Colon (tissue), 2 donors: ENCODE measurements at regions not wholly inside any gene's neighbourhood (a gene's known extent, or its start where the extent isn't known, plus 50 kb on each side); places are given as distances from the start of the nearest gene placed in this dataset.

Source experiments
- FAIRE-seq: peaks from 2 replicates; lab custom pipeline; 2012; peaks lifted over from hg19 to GRCh38; lab: Jason Lieb, UNC
- donor health status: control.
- donor health status: control.

- no peak for FAIRE-seq
These were observed 147.7 kb upstream of the RPS6KA2 start for GRCh38 chr6:166774770-166775169.

DNA sequence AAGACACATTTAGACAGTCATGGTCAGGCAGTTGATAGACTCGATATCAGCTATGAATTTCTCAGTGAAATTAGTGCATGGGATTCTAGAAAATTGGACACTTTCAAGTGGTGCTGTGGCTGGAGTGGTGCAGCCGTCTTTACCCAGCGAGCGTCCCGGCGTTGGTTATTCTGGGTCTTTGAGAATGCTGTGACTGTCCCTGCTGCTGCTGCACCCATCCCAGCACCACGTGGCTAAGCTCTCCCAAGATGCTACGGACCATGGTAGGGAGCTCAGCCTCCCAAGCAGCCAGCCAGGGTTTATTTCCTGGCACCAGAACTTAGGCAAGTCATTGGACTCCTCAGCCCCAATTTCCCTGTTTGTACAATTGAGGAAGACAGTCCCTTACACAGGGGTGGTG lies 147.2 kb upstream of the RPS6KA2 start:
- FAIRE-seq = no peak

DNA sequence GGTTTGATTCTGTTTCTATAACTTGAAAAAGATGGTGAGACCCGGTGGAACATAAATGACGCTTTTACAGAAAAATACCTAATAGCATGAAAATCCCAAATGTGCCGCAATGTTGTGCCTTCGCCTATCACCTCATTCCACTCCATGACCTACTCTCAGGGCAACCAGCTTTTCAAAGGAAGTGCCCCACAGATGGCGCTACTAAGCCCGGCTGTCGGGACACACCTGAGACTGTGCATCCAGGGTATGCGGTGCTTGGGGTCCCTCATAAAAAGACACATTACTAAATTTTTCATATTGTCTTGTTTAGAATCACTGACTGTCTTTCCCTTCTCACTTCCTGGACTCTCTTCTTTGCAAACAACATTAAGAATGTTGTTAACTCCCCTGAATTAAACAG lies 145.5 kb upstream of the RPS6KA2 start:
- no peak for FAIRE-seq

- no peak for FAIRE-seq
These were observed 144.7 kb upstream of the RPS6KA2 start for GRCh38 chr6:166771701-166772100.

DNA sequence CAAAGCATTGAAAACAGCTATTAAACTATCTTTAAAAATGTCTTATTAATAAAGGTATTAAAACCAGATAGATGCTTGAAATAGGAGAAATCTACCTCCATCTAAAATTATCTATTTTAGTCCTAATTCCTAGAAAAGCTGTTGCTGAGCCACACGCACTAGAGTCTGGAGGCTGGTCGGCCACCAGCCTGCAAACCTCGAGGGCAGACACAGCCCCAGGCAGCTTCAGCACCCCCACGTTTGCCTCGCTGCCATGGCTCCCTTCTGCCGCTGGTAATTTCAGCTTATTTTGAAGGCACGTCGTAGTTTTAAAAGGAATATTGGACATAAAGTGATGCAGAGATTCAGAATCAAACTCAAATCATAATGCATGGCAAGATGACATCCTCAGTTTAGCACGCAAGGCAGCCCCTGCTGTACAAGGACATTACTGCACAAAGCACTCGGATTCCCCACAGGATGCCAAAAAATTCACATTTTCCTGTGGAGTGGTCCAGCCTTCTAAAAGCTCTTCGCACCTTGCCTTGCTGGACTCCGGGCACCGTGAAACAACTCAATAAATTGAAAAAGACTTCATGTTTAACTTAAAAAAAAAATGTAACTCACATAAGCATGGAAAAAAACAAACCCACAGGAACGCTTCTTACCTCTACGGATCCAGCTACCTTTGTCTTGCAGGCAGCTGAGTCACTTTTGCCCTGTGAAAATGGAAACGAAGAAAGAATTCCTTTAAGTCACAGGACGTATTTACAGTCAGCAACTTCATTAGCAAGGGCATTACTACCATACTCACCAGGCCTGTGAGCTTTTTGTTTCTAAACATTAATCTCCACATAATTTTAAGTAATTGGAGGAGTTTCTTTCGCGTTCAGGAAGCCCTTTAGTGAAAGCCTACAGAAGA lies 143.4 kb upstream of the RPS6KA2 start:
- no peak for FAIRE-seq

DNA sequence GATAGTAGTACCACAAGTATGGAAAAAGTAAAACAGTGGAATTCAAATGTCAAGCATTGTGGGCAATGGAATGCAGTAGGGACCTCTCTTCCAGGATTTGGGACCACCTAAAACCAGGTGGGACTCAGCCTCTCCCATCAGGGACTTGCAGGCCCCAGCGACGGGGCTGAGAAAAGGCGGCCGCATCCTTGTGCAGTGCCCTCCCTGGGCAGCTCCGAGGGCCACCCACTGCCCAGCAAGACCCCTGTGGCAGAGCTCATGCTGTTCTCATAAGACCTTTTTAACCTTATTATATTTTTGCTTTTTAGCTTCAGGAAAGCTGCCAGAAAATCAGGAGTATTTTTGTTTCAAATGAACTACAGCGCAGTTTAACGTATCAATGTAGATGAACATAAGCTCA lies 142.6 kb upstream of the RPS6KA2 start:
- FAIRE-seq = no peak

DNA sequence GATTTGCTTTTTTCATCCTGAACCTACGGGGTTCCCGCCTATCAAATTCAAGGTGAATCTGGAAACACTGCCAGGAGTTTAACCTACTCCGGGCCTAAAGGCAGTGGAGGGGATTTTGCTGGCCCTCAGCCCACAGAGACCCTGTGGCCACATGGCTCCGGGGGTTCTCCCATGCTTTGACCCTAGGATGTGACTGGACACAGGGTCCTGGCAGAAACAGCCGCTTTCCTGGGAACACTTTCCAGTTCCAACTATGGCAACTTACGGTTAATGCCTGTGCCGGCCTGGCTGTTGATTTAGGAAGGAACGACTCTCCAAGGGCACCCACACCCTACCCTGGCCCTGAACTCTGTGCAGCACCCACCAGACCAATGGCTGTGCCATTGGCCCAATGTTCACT lies 141.7 kb upstream of the RPS6KA2 start:
- no peak for FAIRE-seq

DNA sequence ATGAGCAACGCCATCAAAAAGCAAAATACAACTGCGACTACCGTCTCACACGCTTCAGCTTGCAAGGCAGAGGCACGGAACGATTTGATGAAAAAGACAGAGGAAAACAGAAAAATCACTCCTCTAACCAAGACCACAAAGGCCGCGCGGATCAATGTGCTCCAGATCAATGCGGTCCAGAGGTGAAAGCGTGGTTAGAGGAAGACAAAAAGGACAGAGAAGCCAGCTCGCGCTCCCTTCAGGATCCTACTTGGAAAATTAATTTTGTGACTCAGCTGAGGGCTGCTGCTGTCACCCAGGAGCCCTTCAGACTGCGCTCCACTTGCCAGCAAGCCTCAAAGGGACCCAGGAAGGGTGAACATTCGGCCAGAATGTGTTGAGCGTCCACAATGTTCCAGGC lies 140.2 kb upstream of the RPS6KA2 start:
- no peak for FAIRE-seq

DNA sequence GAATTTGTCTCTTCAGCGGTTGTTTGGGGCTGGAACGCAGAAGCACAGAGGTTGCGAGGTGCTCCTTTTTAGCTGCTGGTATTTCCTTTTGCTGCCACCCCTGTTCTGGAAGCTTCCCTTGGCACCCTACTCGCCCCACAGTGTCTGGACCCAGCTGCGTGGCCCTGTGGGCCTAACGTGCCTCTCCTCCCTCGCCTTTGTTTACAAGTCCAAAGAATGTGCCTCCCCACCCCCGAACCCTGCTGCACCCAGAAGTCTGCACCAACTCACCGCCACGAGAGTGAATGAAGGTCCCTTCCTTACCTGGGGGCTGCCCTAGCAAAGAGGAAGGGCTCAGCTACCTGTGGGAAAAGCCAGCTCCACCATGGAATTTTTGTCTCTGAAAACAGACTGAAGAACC lies 139.7 kb upstream of the RPS6KA2 start:
- FAIRE-seq = no peak

GRCh38 chr6:166765234-166765541 lies 138.1 kb upstream of the RPS6KA2 start:
- FAIRE-seq = no peak

DNA sequence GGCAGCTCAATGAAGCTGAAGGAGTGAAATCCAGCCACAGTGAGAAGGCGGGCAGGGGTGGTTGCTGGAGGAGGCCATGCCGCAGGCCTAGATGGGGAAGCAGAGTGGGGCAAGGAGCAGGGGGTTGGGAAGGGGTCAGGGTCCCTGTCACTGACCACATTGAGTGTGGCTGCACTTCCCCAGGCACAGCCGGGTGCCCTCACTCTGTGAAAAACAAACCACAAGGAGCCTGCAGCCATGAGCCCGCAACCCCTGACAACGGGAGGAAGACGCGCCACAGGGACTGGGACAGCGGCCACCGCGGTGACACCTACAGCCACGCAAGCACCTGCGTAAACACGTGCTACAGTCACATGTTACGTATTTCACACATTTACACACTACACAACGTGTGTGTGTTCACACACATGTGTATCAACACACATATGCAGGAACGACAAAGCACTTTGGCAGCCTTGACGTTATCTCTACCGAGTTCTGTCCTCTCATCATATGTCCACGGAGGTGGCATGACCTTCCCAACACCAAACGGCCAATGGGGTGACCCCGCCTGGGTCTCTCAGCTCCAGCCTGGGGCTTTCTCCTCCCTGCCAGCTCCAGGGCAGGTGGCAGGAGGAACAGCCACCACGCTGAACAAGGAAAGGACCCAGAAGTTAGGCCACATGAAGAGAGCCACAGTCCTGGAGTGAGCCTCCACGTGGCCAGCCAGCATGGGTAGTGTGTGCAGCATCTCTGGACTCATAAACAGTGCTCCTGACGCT lies 137.6 kb upstream of the RPS6KA2 start:
- no peak for FAIRE-seq

- no peak for FAIRE-seq
These were observed 136.8 kb upstream of the RPS6KA2 start for GRCh38 chr6:166763606-166764472.

DNA sequence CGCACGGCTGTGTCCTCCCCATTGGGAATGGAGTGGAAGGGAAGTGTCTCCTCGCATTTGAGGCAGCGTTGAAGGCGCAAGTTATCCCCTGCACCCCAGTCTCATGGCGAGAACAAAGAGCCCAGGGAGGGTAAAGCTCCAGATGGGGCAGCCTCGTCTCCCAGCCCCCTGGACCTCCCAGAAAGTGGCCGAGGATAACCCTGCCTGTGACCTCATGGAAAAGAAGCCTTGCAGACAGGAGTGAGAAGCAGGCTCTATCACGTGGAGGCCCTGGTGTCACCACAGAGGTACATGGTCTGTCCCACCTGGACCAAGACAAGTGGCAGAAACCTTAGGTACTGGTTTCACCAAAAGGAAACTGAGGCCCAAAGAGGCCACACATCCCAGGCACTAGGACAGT lies 134.8 kb upstream of the RPS6KA2 start:
- FAIRE-seq = no peak

- no peak for FAIRE-seq
These were observed 133.2 kb upstream of the RPS6KA2 start for GRCh38 chr6:166760288-166760687.

DNA sequence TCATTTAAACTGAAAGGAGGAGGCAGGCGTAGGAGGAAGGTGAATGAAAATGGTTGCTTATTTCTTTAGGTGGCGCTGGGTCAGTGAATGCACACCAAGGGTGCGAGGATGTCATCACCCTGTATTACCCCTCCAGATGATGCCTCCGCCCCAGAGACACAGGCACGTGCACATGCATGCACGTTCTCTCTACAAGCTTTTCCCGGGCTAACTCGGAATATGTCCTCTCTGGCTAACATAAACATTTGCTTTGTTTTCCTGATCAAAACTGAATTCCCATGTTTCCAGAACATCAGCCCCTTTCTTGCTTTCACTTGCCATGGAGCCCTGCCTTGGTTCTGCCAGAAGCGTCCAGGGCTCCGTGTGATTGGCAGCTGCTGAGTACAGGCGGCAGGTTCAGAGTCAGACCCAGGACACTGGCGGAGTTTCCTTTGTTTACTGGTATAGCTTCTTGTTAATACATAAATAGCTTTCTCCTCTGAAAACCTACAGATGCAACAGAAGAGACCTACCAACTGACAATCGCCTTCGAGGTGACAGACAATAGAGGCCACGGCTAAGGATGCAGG lies 131.2 kb upstream of the RPS6KA2 start:
- no peak for FAIRE-seq

GRCh38 chr6:166757232-166758135 lies 130.4 kb upstream of the RPS6KA2 start:
- FAIRE-seq = no peak

- FAIRE-seq = no peak
These were observed 127.4 kb upstream of the RPS6KA2 start for GRCh38 chr6:166754218-166755030.

DNA sequence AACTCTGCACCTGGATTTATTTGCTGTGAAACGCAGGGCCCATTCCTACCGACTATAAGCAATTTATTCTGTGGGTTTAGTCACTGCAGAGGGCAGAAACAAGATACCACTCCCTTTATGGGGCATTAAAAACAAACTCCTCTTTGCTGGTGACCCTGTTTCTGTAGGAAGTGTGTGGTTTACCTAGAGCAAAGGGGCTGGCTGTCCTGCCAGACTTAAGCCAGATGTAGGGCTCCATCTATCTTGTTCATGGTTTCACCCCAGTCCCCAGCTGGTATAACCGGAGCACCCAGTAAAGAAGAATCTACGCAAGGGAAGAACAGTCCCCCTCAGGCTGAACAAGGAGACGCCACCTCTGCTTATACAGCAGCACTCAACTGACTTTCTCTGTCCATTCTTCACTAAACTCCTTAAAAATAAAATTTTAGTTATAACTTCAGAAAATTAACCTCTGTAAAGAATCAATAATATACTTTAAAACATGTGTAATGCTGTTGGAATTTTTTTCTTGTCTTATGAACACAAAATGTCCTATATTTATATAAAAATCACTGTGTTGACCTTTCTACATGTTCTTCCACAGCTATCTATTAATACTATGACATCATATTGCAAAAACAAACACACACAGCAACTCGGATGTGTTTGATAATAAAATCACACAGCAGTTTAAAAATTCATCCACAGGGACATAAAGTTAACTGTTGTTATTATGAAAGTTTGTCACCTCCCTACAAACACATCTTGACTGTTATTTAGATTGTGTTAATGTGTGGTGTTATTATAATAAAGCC lies 126.1 kb upstream of the RPS6KA2 start:
- FAIRE-seq = no peak

GRCh38 chr6:166752097-166752496 lies 125.0 kb upstream of the RPS6KA2 start:
- FAIRE-seq = no peak
